NCI-H1694 treated with DMSO at 0.1 percent for 48 hours (cell line): ENCODE measurements at regions not wholly inside any gene's neighbourhood (a gene's known extent, or its start where the extent isn't known, plus 50 kb on each side); places are given as distances from the start of the nearest gene placed in this dataset.
A peak's percentile ranks its signal among the peaks of the same experiment; 100 is the strongest.

ENCODE experiments used
- DNase-seq: peaks from one replicate; lab custom pipeline; 2025; lab: John Stamatoyannopoulos, UW

DNA sequence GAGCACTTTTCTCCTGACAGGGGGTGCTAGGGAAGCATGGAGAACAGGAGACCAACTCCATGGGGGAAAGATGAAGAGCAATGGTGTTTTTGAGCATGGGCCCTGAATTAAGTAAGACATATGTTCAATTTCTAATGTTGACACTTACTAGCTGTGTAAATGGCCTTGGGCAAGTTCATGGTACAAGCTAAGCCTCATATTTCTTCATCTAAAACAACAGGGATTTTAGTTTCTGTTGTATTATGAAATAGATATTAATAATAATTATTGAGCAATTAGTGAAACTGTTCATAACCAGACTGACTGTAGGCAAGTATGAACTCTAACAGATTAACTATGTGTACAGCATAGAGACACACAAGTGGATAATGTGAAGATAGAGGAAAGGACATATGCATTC is 515.0 kb upstream of the FAT1 start:
- no peak for DNase-seq

DNA sequence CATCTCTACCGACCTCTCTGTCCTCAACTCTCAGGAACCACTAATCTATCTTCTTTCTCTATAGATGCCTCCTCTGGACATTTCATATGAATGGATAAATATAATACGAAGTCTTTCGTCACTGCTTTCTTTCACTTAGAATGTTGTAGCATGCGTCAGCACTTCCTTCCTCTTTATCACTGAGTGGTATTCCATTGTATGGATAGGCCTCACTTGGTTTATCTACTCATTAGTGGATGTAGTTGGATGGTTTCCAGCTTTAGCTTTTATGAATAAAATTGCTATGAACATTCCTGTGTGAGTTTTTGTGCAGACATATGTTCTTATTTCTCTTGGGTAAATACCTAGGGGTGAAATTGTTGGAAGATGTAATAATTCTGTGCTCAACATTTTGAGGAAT is 528.2 kb upstream of the FAT1 start:
- DNase-seq = no peak

DNA sequence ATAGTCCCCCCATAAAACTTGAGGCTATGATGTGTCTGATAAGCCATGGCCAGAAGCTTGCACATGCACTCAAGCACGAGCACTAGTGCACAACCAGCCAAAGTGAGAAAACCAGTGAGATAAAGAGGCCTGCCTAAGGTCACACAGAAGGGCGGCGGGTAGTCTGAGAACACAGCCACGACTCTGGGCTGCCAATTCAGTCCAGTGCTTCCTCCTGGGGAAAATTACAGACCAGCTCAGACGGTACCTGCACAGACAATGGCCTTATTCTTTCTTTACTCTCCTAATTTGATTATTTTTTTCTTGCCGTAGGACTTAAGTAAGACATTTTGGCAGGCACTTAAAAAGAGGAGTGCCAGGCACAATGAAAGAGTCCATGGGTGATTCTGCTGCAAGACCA is 533.2 kb upstream of the FAT1 start:
- DNase-seq = no peak

DNA sequence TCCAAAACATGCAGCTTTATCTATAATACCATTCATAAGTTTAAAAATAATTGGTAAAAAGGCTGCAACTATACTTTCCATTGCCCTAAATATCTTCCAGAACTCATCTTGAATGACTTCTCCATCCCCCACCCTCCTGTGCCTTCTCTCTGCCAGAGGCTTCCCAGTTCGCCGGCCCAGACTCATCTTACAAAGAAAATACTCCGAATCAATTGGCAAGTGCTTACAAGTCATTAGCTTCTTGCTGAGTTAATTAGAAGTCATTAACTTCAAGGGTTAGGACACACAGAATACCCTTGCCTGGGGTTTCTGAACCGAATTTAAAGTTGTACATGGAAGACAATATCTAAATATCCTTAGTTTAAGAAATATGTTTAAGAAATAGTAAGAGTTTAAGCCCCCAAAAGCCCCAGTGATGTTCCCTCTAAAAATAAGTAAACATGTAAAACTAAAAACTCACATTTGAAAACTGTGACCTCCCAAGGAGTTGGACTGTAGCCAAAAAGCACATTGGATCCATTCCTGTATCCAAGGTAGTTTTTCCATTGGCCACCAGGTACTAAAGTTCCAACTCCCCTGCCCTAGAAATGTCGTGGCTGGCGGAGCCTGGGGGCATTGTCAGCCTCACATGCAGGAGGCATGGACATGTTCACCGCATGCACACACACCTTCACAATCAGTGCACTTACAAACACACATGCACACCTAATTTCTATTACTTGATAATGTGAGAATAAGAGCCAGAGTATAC is 535.2 kb upstream of the FAT1 start:
- DNase-seq = no peak

DNA sequence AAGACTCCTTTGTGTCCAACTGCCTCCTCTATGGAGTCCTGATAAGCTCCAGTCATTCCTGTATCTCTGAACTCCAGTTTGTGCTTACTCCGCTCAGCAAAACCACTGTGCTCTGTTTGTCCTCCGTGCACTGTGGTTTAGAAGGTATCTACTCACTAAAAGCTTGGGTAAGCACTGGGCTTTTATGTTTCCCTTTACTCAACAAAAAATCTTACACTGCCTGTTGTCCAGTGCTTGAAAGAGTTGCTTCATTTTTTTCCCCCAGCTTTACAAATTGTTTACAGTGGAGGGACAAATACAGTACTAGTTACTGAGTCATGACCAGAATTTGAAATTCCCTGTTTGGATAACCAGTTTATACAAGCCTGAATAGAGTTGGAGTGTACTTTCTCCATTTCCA is 545.3 kb upstream of the FAT1 start:
- no peak for DNase-seq

DNA sequence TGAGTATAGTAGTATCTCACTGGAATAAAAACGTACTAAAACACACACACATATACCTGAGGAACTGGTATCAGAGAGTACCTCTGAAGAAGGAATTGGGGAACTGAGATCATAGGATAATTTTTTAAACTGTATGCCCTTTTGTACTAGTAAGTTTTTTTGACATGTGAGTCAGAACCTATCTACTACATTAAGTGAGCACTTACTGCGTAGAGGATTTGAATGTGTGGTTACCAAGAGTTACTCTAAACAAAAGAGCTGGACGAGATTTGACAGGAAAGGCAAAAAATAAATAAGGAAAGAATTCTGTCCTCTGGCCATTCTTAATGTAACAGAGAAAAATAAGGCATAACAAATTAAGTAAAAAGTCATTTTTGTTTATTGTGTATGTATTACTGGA is 546.5 kb upstream of the FAT1 start:
- no peak for DNase-seq

DNA sequence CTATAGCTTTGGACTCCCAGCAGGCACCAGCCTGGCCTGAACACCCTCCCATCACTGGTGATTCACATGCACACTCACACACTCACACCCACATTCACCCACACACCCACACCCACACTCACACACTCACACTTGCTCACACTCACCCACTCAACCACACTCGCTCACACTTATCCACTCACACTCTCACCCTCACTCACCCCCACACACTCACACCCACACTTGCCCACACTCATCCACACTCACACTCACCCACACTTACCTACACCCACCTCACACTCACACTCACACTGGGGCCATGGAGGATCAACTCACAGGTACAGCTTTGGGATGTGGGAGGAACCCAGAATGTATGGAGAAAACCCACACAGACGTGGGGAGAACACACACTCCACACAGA is 548.2 kb upstream of the FAT1 start:
- no peak for DNase-seq

DNA sequence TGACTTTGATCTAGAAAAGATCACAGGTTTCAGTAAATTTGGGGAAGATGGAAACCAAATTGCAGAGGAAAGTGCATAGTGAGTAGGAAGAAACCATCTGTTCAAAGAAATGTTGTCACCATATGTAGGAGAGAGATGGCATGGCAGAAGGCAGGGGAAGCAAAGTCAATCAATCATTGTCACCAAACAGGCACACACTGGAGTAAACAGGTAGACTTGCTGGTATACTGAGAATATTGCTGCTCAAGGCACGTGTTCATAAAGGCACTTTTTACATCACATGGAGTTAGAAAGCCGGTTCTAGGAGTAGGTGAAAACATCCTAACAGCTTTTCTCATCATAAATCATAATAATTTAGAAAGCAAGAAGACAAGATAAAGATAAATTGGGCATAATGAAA is 550.5 kb upstream of the FAT1 start:
- peak; percentile 51 for DNase-seq

DNA sequence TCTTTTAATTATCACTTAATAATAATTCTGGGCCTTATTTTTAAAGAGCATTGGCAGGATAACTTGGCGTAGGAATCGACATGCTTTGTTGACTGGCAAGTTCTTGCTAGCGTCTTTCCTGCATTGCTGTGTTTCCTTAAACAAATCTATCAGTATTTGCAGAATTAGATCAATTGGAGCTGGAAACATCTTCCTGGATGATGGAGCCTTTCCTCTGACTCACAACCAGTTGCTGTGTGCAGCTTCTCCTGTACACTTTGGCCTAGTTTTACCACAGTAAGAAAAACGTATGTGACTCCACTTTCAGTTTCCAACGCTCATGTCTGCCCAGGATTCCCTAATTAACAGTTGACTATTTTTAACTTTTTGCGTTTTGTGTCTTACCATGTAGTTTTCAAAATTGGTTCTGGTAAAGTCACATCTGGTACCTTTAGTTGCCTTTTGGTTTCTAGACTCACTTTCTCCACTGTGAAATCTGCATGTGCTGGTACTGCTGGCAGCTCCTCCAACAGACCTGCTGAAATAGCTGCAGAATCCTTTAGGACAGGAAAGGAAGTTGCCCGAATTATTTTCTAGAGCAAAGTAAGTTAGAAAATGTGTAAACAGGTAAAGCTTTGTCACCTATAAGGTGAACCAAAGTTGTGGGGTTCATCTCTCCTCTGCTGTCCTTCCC is 553.2 kb upstream of the FAT1 start:
- DNase-seq = no peak

DNA sequence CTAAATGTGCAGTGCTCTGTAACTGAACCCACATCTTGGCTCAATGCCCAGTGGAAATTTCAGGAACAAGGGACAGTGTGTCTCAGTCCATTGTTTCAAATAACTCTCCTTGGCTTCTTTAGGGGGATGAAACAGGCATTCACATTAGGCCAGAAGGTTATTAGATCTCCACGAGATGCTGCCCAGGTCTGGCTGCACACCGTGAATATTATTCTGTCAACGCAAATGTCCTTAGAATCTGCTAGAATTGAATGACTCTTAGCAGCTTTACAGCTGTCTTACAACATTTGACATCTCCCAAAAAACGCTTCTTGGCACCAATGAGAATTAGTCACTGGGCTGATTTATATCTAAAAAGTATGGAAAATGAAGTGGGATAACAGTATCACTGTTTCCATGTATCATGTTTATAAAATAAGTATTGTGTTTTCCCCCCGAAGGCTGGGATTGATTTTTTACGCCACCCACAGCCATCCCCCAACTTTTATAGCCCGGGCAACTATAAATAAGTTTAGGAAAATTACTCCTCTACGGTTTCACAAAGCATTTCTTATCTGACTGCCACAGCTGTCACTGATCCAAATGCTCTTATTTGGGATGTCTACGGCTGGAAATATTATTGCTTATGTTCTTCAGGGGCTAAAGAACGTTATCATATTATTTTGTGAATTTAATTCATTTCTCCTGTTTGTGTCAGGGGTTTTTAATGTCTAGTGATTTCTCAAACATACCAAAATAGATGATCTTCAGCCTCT is 559.7 kb upstream of the FAT1 start:
- DNase-seq = no peak

DNA sequence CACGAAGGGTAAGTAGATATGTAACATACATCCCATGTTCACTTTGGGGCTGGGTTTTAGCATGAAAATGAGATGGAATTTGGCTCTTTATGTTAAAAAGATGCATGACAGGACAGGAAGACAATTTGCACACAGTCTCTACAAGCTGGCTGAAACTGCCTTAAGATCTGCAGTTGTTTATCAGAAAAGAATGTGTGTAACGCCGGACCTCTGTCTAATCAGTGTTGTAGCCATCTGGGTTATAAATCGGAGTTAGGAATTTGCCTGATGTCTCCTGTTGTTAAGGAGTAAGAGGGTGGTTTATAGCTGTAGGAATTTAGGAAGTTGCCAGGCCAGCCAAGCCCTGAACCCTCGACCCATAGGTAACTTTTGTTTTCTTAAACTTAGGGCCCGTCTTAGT is 562.9 kb upstream of the FAT1 start:
- no peak for DNase-seq

DNA sequence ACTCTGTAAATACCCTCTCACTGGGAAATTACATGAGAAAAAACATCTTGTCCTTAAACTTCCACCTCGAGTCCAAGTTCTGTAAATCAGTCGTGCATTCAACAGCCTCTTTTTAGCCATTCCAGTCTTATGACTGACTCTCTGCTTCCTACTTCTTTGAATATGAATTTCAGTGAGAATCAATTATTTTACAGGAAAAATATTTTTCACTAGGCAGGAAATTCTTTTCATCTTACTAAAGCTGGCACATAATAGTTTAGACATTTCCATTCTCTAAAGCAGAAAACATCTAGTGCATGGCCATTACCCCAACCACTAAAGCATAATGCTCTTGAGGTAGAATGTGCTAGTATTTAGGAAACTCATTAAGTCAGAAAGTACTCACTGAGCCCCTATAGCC is 565.7 kb upstream of the FAT1 start:
- DNase-seq = no peak

DNA sequence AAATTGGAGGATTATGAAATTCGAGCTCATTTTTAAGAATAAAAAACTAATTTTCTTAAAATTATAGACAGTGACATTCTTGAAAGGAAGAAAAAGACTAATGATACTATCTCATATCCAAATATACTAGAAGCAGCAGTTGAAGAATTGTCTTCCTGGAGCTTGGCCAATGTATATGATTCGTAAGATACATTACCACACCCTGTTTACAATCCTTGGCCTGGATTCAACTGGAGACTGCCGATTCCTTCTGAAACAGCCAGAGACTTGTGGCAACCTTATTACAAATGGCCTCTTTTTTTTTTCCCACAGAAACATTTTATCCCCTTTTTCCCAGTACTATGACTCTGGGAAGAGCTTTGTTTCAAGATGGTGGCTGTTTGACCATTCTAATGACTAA is 571.2 kb upstream of the FAT1 start:
- DNase-seq = no peak

DNA sequence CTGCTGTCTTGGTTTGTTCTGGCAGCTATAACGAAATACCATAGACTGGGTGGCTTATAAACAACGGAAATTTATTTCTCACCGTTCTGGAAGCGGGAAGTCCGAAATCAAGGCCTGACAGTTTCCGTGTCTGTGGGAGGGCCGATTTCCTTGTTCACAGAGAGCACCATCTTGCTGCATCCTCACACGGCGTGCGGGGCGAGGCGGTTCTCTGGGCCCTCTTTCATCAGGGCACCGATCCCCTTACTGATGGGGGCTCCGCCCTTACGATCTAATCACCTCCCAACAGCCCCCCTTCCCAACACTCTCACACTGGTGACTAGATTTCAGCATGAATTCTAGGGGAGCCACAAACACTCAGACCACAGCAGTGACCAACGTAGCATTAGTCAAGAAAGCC is 578.3 kb upstream of the FAT1 start:
- DNase-seq = no peak

DNA sequence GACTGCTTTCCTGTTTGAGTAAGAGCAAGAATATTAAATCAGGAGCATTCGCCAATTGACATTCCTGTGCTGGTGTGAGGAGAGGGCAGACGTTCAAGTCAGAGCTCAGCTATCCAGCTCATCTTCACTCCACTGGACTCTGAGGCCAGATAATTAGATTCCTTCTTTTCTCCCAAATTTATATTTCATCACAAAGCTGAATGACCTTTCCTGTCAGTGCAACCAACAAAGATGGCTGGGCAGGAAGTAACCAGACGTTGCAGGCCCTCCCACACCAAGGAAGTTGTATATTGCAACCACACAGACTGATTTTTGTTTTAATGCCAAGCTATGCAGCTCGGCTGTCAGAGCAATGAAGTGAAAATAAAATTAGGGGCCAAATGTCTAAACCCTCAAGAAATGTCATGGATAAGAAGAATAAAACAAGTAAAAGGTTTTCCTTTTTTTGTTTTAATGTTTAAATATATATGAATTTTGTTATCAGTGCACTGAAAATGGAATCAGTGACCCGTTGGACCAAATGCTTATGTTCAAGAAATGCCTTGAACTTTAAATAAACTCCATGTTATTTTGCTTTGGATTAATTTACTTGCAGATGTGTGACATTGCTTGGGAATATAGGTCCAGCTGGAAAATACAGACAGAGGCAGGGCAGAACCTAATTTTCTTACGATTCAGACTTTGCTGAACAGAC is 578.9 kb upstream of the FAT1 start:
- DNase-seq = no peak

DNA sequence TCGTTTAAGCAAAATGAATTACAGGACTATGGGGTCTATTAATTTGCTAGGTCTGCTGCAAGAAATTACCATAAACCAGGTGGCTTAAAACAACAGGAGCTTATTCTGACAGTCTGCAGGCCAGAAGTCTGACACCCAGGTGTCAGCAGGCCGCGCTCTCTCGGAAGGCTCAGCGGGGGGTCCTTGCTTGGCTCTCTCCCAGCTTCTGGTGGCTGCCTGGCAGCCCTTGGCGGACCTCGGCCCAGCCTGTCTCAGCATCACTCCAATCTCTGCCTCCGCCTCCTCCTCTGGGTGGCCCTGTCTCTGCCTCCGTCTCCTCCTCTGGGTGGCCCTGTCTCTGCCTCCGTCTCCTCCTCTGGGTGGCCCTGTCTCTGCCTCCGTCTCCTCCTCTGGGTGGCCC is 580.5 kb upstream of the FAT1 start:
- DNase-seq = no peak

DNA sequence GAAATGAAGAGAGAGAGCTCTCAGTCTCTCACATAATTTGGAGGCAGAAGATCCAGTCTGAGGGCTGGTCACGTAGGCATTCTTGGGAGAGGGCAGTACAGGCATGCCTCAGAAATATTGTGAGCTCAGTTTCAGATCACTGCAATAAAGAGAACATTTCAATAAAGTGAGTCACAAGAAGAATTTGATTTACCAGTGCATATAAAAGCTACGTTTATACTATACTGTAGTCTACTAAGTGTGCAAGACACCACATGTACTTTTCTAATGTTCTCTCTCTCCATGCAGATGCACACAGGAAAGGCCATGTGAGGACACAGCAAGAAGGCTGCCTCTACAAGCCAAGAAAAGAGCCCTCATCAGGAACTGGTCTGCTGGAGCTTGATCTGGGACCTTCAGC is 583.5 kb upstream of the FAT1 start:
- DNase-seq = no peak

DNA sequence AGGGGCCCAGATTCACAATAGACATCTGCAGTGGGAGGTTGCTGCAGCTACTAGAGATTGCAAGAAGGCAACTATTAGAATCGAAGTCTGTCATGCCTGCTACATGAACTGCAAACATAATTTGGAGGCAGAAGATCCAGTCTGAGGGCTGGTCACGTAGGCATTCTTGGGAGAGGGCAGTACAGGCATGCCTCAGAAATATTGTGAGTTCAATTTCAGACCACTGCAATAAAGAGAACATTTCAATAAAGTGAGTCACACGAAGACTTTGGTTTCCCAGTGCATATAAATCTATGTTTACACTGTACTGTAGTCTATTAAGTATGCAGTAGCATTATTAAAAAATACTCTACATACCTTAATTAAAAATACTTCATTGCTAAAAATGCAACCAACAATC is 585.8 kb upstream of the FAT1 start:
- DNase-seq = no peak

DNA sequence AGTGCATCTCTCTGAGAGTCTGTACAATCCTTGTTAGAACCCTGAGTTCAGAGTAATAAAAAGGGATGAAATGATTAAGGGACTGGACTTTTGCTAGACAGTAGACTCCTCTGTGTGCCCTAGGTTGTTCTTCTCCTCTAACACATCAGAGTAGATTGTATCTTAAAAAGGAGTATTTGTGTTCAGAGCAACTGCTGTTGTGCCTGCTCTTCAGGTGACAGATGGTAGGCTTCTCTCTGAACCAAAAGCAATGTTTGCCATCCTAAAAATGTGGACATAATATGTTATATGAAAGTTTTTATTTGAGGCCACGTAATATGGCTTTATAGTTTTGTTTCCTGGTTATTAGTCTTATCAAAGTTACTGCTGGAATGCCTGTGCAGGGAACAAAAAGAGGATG is 588.6 kb upstream of the FAT1 start:
- no peak for DNase-seq

DNA sequence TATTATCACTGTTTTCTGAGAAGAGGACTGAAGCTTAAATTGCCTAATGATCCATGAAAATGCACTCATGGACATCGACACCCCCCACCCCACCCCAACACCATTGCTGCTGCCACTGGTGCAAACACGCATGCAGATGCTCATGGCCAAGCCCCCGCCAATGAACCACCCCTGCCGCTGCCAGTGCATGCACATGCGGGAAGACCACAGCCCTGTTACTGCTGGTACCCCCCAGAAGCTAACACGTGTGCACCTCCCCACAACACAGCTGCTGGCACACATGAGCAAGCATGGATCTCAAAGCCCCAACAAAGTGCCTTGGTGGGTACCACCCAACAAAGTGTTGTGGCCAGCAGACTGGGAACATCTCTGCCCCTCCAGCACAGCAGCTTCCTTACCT is 594.1 kb upstream of the FAT1 start:
- DNase-seq = no peak

DNA sequence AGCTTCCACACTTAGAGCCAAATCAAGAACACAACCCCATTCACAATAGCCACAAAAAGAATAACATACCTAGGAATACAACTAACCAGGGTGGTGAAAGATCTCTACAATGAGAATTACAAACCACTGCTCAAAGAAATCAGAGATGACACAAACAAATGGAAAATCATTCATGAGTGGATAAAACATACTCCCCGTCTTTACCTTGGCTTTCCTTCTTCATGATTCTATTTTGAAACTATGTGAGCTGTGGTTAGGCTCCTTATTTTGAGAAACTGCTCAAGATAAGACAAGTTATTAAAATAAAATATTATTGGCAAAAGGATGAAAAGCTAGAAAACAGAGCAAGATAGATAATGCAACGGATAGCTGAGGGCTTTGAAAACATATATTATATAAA is 598.1 kb upstream of the FAT1 start:
- DNase-seq = no peak

DNA sequence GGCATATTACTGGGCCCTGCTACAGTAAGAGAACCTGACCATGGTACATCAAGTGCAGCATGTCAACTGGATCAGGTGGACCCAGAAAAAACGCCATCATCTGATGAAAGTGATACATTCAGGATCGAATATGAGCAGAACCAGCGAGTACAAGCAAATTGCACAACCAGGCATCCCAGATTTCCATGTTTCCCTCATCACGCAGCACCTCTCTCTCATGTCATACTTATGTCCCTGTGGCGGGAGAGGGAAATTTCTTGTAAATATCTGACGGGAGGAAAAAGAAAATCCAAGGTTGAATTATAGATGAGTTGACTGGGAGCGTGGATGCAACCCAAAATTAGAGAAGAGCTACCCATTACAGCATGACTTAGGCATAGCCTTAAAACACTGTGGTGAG is 608.5 kb upstream of the FAT1 start:
- DNase-seq = no peak

DNA sequence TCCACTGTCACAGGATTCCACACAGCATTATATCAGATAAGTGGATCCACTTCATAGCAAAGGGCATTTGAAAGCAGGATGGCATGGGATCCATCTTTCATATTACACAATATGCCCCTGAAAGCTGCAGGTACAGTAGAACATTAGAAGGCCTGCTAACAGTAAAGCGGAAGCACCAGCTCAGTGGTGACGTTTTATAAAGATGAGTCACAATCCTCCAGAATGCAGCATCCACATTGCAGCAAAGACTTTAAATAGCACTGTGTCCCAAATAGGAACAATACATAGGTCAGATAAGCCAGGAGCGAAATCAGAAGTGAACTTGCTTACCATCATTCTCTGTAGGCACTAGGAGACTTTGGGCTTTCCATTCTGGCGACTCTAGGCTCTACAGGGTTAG is 609.5 kb upstream of the FAT1 start:
- DNase-seq = no peak
